Tibial nerve (tissue), 3 donors: ENCODE measurements at regions not wholly inside any gene's neighbourhood (a gene's known extent, or its start where the extent isn't known, plus 50 kb on each side); places are given as distances from the start of the nearest gene placed in this dataset.

Experiments
- CTCF ChIP-seq, 5 experiments: fragments of 200-600 bp in 3 of 5; fragments of 450-650 bp in 2 of 5; sonication (generic) in 3 of 5; IDR thresholded peaks; one replicate each; pipeline ENCODE4 v1.5.1; 2016 to 2019; ENCODE audit warnings: antibody characterized with exemption in 5 of 5, mild to moderate bottlenecking in 3 of 5, moderate library complexity in 2 of 5
- POLR2A ChIP-seq, 2 donors: fragments of 450-650 bp; IDR thresholded peaks; one replicate each; pipeline ENCODE4 v1.6.1; 2017; ENCODE audit warnings: antibody characterized with exemption in 2 of 2, mild to moderate bottlenecking in 2 of 2, moderate library complexity in 2 of 2

GRCh38 chr15:87362531-87362930 is 894.0 kb downstream of the NTRK3 start:
- no peak for TF ChIP-seq CTCF (IDR thresholded peaks at IDR 0.05)
- no peak for TF ChIP-seq POLR2A (IDR thresholded peaks at IDR 0.05)
